H1 (cell line): ENCODE measurements at regions not wholly inside any gene's neighbourhood (a gene's known extent, or its start where the extent isn't known, plus 50 kb on each side); places are given as distances from the start of the nearest gene placed in this dataset.

Experiments
- CTCF ChIA-PET: fragments of 300-600 bp; sonication (Branson Sonifier 250); formaldehyde crosslinking; loops from one replicate; lab custom pipeline; 2021; ENCODE audit not compliant: partially characterized antibody; lab: Charles Lee
- POLR2A ChIA-PET: fragments of 300-600 bp; sonication (Branson Sonifier 250); formaldehyde crosslinking; loops from one replicate; lab custom pipeline; 2021; ENCODE audit warnings: inconsistent platforms; ENCODE audit not compliant: partially characterized antibody; lab: Charles Lee
- DNase-seq, 2 experiments: peaks; one replicate each; pipeline versions ENCODE4 v3.0.0 to v3.0.0-alpha.2; 2010 to 2022; ENCODE audit warnings: low spot score in 2 of 2, low read depth in 1 of 2, mixed read lengths in 1 of 2
- FAIRE-seq: peaks from 2 replicates; lab custom pipeline; 2011; peaks lifted over from hg19 to GRCh38; lab: Jason Lieb, UNC
- H2AFZ ChIP-seq: 2 replicates; pipeline ENCODE4 v1.8.1; 2012; ENCODE audit warnings: low read length, inconsistent platforms
- H2AK5ac ChIP-seq: 2 replicates; pipeline ENCODE4 v1.6.1; 2013; ENCODE audit warnings: low read depth, low read length
- H2BK120ac ChIP-seq: replicated peaks from 2 replicates; pipeline ENCODE3; 2013; ENCODE audit warnings: low read depth, low read length, inconsistent platforms
- H2BK12ac ChIP-seq: 2 replicates; pipeline ENCODE4 v1.6.1; 2013; ENCODE audit warnings: low read depth, low read length
- H2BK15ac ChIP-seq: 2 replicates; pipeline ENCODE4 v1.6.1; 2013; ENCODE audit warnings: low read length
- H2BK20ac ChIP-seq: 2 replicates; pipeline ENCODE4 v1.6.1; 2013; ENCODE audit warnings: low read length
- H2BK5ac ChIP-seq: 2 replicates; pipeline ENCODE4 v1.6.1; 2013; ENCODE audit warnings: low read depth, low read length
- H3K14ac ChIP-seq: 2 replicates; pipeline ENCODE4 v1.6.1; 2013; ENCODE audit warnings: inconsistent platforms; ENCODE audit not compliant: insufficient read length
- H3K18ac ChIP-seq: 2 replicates; pipeline ENCODE4 v1.6.1; 2013; ENCODE audit warnings: low read length; ENCODE audit errors: extremely low read depth
- H3K23ac ChIP-seq: 2 replicates; pipeline ENCODE4 v1.6.1; 2013; ENCODE audit warnings: inconsistent platforms; ENCODE audit not compliant: insufficient read length
- H3K23me2 ChIP-seq: 2 replicates; pipeline ENCODE4 v1.6.1; 2013; ENCODE audit warnings: low read depth, low read length
- H3K27ac ChIP-seq: 2 replicates; pipeline ENCODE4 v1.6.1; 2011; ENCODE audit warnings: low read depth, low read length, inconsistent platforms
- H3K27me3 ChIP-seq, 4 experiments: replicated peaks in 1 of 4; 1 replicate in 1 of 4; 2 replicates in 3 of 4; pipeline versions ENCODE4 v1.6.1 to v1.8.1; 2011 to 2013; ENCODE audit warnings: low read length in 3 of 4, mild to moderate bottlenecking in 3 of 4, inconsistent platforms in 2 of 4, mixed read lengths in 2 of 4, moderate library complexity in 1 of 4; ENCODE audit not compliant: control insufficient read depth in 3 of 4, insufficient read depth in 3 of 4; ENCODE audit errors: extremely low read depth in 1 of 4
- H3K36me3 ChIP-seq, 4 experiments: 2 replicates each; pipeline versions ENCODE4 v1.6.1 to v1.8.1; 2011 to 2013; ENCODE audit warnings: mild to moderate bottlenecking in 4 of 4, low read length in 3 of 4, moderate library complexity in 2 of 4, control low read depth in 1 of 4, inconsistent platforms in 1 of 4; ENCODE audit not compliant: insufficient read depth in 4 of 4, control insufficient read depth in 2 of 4
- H3K4ac ChIP-seq: replicated peaks from 2 replicates; pipeline ENCODE3; 2013; ENCODE audit warnings: low read length, low read depth, mixed read lengths, inconsistent platforms; ENCODE audit not compliant: insufficient read length
- H3K4me1 ChIP-seq, 4 experiments: replicated peaks in 1 of 4; 1 replicate in 1 of 4; 2 replicates in 3 of 4; pipeline versions ENCODE4 v1.6.1 to v1.8.1; 2011 to 2013; ENCODE audit warnings: low read length in 3 of 4, inconsistent platforms in 2 of 4, mixed read lengths in 1 of 4; ENCODE audit not compliant: insufficient read depth in 4 of 4, control insufficient read depth in 3 of 4
- H3K4me2 ChIP-seq, 2 experiments: 2 replicates each; pipeline versions ENCODE4 v1.6.1 to v1.8.1; 2011 to 2013; ENCODE audit warnings: low read depth in 2 of 2, low read length in 2 of 2, control low read depth in 1 of 2, inconsistent platforms in 1 of 2, mild to moderate bottlenecking in 1 of 2; ENCODE audit not compliant: insufficient read depth in 1 of 2
- H3K4me3 ChIP-seq, 4 experiments: fragments of 200-600, 300-600 bp in 1 of 4; sonication (generic), shearing (Covaris generic), sonication (Bioruptor Twin) in 1 of 4; 2 replicates each; pipeline versions ENCODE4 v1.5.1 to v1.8.1; 2011 to 2016; ENCODE audit warnings: low read length in 4 of 4, low read depth in 3 of 4, control low read depth in 2 of 4, inconsistent platforms in 2 of 4, mild to moderate bottlenecking in 2 of 4, mixed read lengths in 1 of 4, moderate library complexity in 1 of 4; ENCODE audit not compliant: insufficient read depth in 2 of 4; ENCODE audit errors: extremely low read depth in 1 of 4
- H3K56ac ChIP-seq: replicated peaks from 2 replicates; pipeline ENCODE3; 2013; ENCODE audit warnings: low read depth, mild to moderate bottlenecking, mixed read lengths, low read length, inconsistent platforms; ENCODE audit not compliant: insufficient read length
- H3K79me1 ChIP-seq: 2 replicates; pipeline ENCODE4 v1.6.1; 2013; ENCODE audit warnings: low read depth, low read length, control low read depth
- H3K79me2 ChIP-seq, 2 experiments: 2 replicates each; pipeline versions ENCODE4 v1.6.1 to v1.8.1; 2012 to 2013; ENCODE audit warnings: low read length in 2 of 2, mild to moderate bottlenecking in 2 of 2, inconsistent platforms in 1 of 2; ENCODE audit not compliant: insufficient read depth in 2 of 2, control insufficient read depth in 1 of 2
- H3K9ac ChIP-seq, 4 experiments: replicated peaks in 1 of 4; 1 replicate in 1 of 4; 2 replicates in 3 of 4; pipeline versions ENCODE4 v1.6.1 to v1.8.1; 2011 to 2013; ENCODE audit warnings: low read depth in 3 of 4, low read length in 3 of 4, control low read depth in 2 of 4, mild to moderate bottlenecking in 2 of 4, moderate library complexity in 2 of 4, inconsistent platforms in 1 of 4; ENCODE audit errors: extremely low read depth in 1 of 4
- H3K9me3 ChIP-seq, 2 experiments: 2 replicates each; pipeline versions ENCODE4 v1.6.1 to v1.8.1; 2012 to 2013; ENCODE audit warnings: mild to moderate bottlenecking in 2 of 2, moderate library complexity in 2 of 2, control low read depth in 1 of 2, inconsistent platforms in 1 of 2, low read depth in 1 of 2, low read length in 1 of 2, mixed read lengths in 1 of 2; ENCODE audit not compliant: insufficient read depth in 2 of 2
- H4K20me1 ChIP-seq, 2 experiments: replicated peaks in 1 of 2; 2 replicates each; pipeline versions ENCODE3 to v1.8.1; 2011 to 2013; ENCODE audit warnings: inconsistent platforms in 2 of 2, low read length in 2 of 2, mild to moderate bottlenecking in 1 of 2; ENCODE audit not compliant: insufficient read depth in 2 of 2, control insufficient read depth in 1 of 2
- H4K5ac ChIP-seq: 2 replicates; pipeline ENCODE4 v1.6.1; 2013; ENCODE audit warnings: low read length, low read depth, mixed read lengths, inconsistent platforms; ENCODE audit not compliant: insufficient read length
- H4K8ac ChIP-seq: 2 replicates; pipeline ENCODE4 v1.8.0; 2013; ENCODE audit warnings: mild to moderate bottlenecking, moderate library complexity, low read length, inconsistent platforms; ENCODE audit not compliant: insufficient read depth; ENCODE audit errors: extremely low read depth
- H4K91ac ChIP-seq: replicated peaks from 2 replicates; pipeline ENCODE3; 2013; ENCODE audit warnings: low read length, mixed read lengths, inconsistent platforms; ENCODE audit not compliant: insufficient read length
- BCL11A ChIP-seq, 2 experiments: IDR thresholded peaks; one replicate each; pipeline ENCODE4 v1.6.1; 2011; ENCODE audit warnings: low read depth in 2 of 2, low read length in 2 of 2, mild to moderate bottlenecking in 2 of 2
- BRCA1 ChIP-seq: IDR thresholded peaks from 2 replicates; pipeline ENCODE4 v1.6.1; 2012; ENCODE audit warnings: low read depth, low read length, improper control_type of control experiment
- CREB1 ChIP-seq: IDR thresholded peaks from 2 replicates; pipeline ENCODE4 v1.6.1; 2012; ENCODE audit warnings: inconsistent platforms
- GABPA ChIP-seq: IDR thresholded peaks from 2 replicates; pipeline ENCODE4 v1.6.1; 2011; ENCODE audit warnings: mild to moderate bottlenecking, low read length, moderate library complexity, borderline replicate concordance; ENCODE audit not compliant: insufficient read depth
- HDAC2 ChIP-seq, 2 experiments: fragments of 300-600 bp in 1 of 2; sonication (generic) in 1 of 2; IDR thresholded peaks; 2 replicates each; pipeline ENCODE4 v1.6.1; 2011 to 2012; ENCODE audit warnings: low read depth in 2 of 2, low read length in 2 of 2, mild to moderate bottlenecking in 2 of 2, moderate library complexity in 2 of 2, borderline replicate concordance in 1 of 2, inconsistent platforms in 1 of 2
- HDAC6 ChIP-seq: IDR thresholded peaks from one replicate; pipeline ENCODE4 v1.7.1; 2012; ENCODE audit warnings: low read depth, mild to moderate bottlenecking, inconsistent platforms, low read length, moderate library complexity
- MAFK ChIP-seq: IDR thresholded peaks from 2 replicates; pipeline ENCODE4 v1.6.1; 2012; ENCODE audit warnings: low read depth, mild to moderate bottlenecking, improper control_type of control experiment, low read length
- POLR2A ChIP-seq, 2 experiments: IDR thresholded peaks; 1 replicate in 1 of 2; 2 replicates in 1 of 2; pipeline ENCODE4 v1.6.1; 2011; ENCODE audit warnings: low read depth in 2 of 2, low read length in 2 of 2, mild to moderate bottlenecking in 2 of 2; ENCODE audit errors: control extremely low read depth in 1 of 2
- RFX5 ChIP-seq: IDR thresholded peaks from 2 replicates; pipeline ENCODE4 v1.6.1; 2011; ENCODE audit warnings: low read depth, low read length, improper control_type of control experiment, borderline replicate concordance
- SIRT6 ChIP-seq: IDR thresholded peaks from one replicate; pipeline ENCODE4 v1.7.1; 2012; ENCODE audit warnings: low read length, inconsistent platforms
- WGBS, 2 experiments: shearing (Covaris generic) in 1 of 2; methylation state at CpG; one replicate each; pipeline versions ENCODE4 v1.1.6 to v1.1.7; 2013 to 2015; ENCODE audit warnings: low lambda C conversion rate in 2 of 2, mixed read lengths in 2 of 2, inconsistent platforms in 1 of 2, low coverage in 1 of 2, missing lambda C conversion rate in 1 of 2; ENCODE audit not compliant: insufficient replicate concordance in 2 of 2, insufficient coverage in 1 of 2, insufficient read length in 1 of 2; ENCODE audit errors: extremely low coverage in 1 of 2, missing lambda C conversion rate in 1 of 2; 5-methylcytosine and 5-hydroxymethylcytosine counted together
- TF ChIP-seq, protein P1 (sequence below), 3 experiments: IDR thresholded peaks; 1 replicate in 2 of 3; 2 replicates in 1 of 3; pipeline versions ENCODE4 v1.5.1 to v1.6.1; 2011; ENCODE audit warnings: low read length in 3 of 3, mild to moderate bottlenecking in 3 of 3, inconsistent platforms in 2 of 3, low read depth in 1 of 3, moderate library complexity in 1 of 3; ENCODE audit not compliant: insufficient read depth in 1 of 3; ENCODE audit errors: control extremely low read depth in 1 of 3
- TF ChIP-seq, protein P2 (sequence below): IDR thresholded peaks from 2 replicates; pipeline ENCODE4 v1.6.1; 2012; ENCODE audit warnings: inconsistent platforms

DNA sequence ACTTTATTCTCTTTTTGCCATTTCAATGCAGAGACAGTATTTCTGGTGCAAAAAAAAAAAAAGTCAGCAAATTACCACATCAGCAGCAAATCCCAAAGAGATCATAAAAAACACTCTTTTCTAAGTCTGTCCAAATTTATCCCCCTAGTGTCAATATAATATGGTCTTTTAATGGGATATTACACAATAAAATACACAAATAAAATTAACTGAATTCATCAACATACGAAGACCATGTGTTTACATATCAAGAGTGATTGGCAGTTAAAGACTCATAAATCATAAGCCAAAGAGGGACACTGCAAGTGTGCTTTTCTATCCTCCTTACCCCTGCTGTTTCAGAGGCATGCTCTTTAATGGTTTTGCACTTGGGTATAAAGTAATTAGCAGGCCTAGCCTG, 340.2 kb upstream of the DKK2 start:
- Histone ChIP-seq H2BK5ac (no peak overlapping the region), H3K23ac (no peak overlapping the region), H2AK5ac (no peak overlapping the region), H3K27me3 (no peaks in the 10 kb centered on the region; a peak in 1 of 7 replicates), H4K5ac (no peak overlapping the region), H4K8ac (no peak overlapping the region), H4K91ac (no peak overlapping the region), H2BK12ac (no peak overlapping the region), H3K79me2 (no peaks in the 10 kb centered on the region), H3K4ac (no peak overlapping the region), H3K23me2 (0 out of 2 replicates have a peak, but pooled peaks cover 2% of the 10 kb centered on the region), H2AFZ (no peak overlapping the region), H3K9ac (no peak overlapping the region), H2BK120ac (no peak overlapping the region), H3K14ac (no peak overlapping the region), H3K18ac (no peak overlapping the region), H3K27ac (no peak overlapping the region), H3K56ac (no peak overlapping the region), H3K4me3 (no peak overlapping the region), H4K20me1 (no peaks in the 10 kb centered on the region), H2BK20ac (no peak overlapping the region), H2BK15ac (no peak overlapping the region), H3K36me3 (no peaks in the 10 kb centered on the region), H3K4me2 (no peak overlapping the region), H3K79me1 (no peaks in the 10 kb centered on the region), H3K4me1 (0 out of 7 replicates have a peak, but pooled peaks cover 0 to 2% (median 0%) of the 10 kb centered on the region in 4 experiments), H3K9me3 (0 out of 4 replicates have a peak, but pooled peaks cover 0 to 2% of the 10 kb centered on the region in 2 experiments)
- POLR2A ChIA-PET: no interaction called here
- 89% methylated on average over 1 of the region's 1 CpG; no CpG with 5 or more reads in 1 of the 2 experiments for WGBS, 2 experiments
- no peak for DNase-seq
- CTCF ChIA-PET: no interaction called here
- no peak for FAIRE-seq
- TF ChIP-seq SIRT6: no peak
- TF ChIP-seq, protein P1, sequence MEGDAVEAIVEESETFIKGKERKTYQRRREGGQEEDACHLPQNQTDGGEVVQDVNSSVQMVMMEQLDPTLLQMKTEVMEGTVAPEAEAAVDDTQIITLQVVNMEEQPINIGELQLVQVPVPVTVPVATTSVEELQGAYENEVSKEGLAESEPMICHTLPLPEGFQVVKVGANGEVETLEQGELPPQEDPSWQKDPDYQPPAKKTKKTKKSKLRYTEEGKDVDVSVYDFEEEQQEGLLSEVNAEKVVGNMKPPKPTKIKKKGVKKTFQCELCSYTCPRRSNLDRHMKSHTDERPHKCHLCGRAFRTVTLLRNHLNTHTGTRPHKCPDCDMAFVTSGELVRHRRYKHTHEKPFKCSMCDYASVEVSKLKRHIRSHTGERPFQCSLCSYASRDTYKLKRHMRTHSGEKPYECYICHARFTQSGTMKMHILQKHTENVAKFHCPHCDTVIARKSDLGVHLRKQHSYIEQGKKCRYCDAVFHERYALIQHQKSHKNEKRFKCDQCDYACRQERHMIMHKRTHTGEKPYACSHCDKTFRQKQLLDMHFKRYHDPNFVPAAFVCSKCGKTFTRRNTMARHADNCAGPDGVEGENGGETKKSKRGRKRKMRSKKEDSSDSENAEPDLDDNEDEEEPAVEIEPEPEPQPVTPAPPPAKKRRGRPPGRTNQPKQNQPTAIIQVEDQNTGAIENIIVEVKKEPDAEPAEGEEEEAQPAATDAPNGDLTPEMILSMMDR (IDR thresholded peaks at IDR 0.05; ENCODE audit: control extremely low read depth in 1 of 3, insufficient read depth in 1 of 3, low read depth in 1 of 3, low read length in 3 of 3): no peak
- no peak for TF ChIP-seq BCL11A (IDR thresholded peaks at IDR 0.05; ENCODE audit: low read depth in 2 of 2, low read length in 2 of 2)
- TF ChIP-seq CREB1: no peak
- no peak for TF ChIP-seq HDAC6
- TF ChIP-seq BRCA1: no peak
- no peak for TF ChIP-seq GABPA
- TF ChIP-seq POLR2A (IDR thresholded peaks at IDR 0.05; ENCODE audit: control extremely low read depth in 1 of 2, low read depth in 2 of 2, low read length in 2 of 2): no peak
- TF ChIP-seq RFX5: no peak
- no peak for TF ChIP-seq HDAC2 (IDR thresholded peaks at IDR 0.05; ENCODE audit: borderline replicate concordance in 1 of 2, low read depth in 2 of 2, low read length in 2 of 2)
- TF ChIP-seq MAFK: no peak
- TF ChIP-seq, protein P2, sequence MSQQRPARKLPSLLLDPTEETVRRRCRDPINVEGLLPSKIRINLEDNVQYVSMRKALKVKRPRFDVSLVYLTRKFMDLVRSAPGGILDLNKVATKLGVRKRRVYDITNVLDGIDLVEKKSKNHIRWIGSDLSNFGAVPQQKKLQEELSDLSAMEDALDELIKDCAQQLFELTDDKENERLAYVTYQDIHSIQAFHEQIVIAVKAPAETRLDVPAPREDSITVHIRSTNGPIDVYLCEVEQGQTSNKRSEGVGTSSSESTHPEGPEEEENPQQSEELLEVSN: no peak
